ENCODE measurements at regions not wholly inside any gene's neighbourhood (a gene's known extent, or its start where the extent isn't known, plus 50 kb on each side); places are given as distances from the start of the nearest gene placed in this dataset.

DNA sequence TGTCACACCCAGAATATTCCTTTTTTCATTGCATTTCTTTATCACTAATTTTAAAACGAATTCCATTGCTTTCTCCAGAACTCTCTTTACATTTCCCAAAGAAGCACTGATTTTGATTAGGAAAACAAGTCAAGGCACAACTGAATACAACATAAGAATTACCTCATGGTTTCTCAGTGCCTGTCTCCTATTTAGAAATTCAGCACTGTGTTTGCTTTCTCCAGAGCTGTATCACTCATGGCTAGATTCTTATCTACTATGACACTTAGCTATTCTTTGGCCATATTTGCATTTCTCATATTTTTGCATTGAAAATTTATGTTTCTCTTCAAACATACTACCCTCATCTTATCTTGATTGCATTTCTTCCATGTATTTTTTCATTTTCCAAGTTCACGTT, 1402.0 kb downstream of the MRPL39 start:
- Mint-ChIP-seq H3K4me1 (ENCODE audit: low read depth) (no peaks in the 10 kb centered on the region), H3K36me3 (ENCODE audit: insufficient read depth) (no peaks in the 10 kb centered on the region), H3K27ac (no peak overlapping the region), H3K4me3 (ENCODE audit: low read depth) (no peak overlapping the region), H3K9me3 (ENCODE audit: low read depth) (peaks cover 20% of the 10 kb centered on the region), H3K27me3 (no peaks in the 10 kb centered on the region)
- no peak for DNase-seq (ENCODE audit: low spot score, unreplicated experiment)
- TF ChIP-seq, protein P1, sequence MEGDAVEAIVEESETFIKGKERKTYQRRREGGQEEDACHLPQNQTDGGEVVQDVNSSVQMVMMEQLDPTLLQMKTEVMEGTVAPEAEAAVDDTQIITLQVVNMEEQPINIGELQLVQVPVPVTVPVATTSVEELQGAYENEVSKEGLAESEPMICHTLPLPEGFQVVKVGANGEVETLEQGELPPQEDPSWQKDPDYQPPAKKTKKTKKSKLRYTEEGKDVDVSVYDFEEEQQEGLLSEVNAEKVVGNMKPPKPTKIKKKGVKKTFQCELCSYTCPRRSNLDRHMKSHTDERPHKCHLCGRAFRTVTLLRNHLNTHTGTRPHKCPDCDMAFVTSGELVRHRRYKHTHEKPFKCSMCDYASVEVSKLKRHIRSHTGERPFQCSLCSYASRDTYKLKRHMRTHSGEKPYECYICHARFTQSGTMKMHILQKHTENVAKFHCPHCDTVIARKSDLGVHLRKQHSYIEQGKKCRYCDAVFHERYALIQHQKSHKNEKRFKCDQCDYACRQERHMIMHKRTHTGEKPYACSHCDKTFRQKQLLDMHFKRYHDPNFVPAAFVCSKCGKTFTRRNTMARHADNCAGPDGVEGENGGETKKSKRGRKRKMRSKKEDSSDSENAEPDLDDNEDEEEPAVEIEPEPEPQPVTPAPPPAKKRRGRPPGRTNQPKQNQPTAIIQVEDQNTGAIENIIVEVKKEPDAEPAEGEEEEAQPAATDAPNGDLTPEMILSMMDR (IDR thresholded peaks at IDR 0.05; ENCODE audit: unreplicated experiment): no peak

DNA sequence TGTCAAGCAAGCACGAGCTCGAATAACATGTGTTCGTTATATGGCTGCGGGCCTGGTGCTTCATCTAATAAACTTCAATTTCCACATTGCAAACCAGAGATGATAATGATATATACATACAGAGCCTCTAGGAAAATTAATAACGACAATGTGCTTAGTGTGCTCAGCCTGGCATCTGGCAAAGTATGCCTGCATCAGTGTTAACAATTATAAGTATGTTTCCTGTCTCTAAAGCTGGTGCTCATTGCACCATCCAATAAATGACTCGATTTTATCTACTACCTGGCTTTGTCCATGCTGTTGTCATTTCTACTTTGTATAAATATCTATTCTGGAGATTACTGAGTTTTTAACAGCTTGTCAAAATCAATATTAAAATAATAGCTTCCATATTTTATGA, 1402.6 kb downstream of the MRPL39 start:
- H3K27me3 Mint-ChIP-seq: no peaks in the 10 kb centered on the region

DNA sequence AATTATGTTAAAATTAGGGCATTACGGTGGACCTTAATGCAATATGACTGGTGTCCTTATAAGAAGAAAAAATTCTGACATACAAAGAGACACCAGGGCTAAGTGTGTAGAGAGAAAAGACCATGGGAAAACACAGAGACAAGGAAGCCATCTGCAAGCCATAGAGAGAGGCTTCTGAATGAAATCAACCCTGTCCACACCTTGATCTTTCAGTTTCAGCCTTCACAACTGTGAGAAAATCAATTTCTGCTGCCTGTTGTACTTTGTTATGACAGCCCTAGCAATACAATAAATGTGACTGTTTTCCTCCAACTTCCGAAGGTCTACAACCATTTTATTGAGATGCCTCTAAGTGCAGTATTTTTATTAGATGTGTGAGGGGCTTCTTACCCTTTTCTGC, 1407.2 kb downstream of the MRPL39 start:
- TF ChIP-seq, protein P1 (IDR thresholded peaks at IDR 0.05; ENCODE audit: unreplicated experiment): no peak
- Mint-ChIP-seq H3K9me3 (ENCODE audit: low read depth) (peaks cover 3% of the 10 kb centered on the region), H3K27ac (no peak overlapping the region), H3K27me3 (no peaks in the 10 kb centered on the region), H3K4me3 (ENCODE audit: low read depth) (no peak overlapping the region), H3K36me3 (ENCODE audit: insufficient read depth) (no peaks in the 10 kb centered on the region), H3K4me1 (ENCODE audit: low read depth) (no peaks in the 10 kb centered on the region)
- no peak for DNase-seq (ENCODE audit: low spot score, unreplicated experiment)

More for the DNA sequence above, 1402.6 kb downstream of the MRPL39 start:
- no peaks in the 10 kb centered on the region for H3K36me3 Mint-ChIP-seq (ENCODE audit: insufficient read depth)
- no peak overlapping the region for H3K4me3 Mint-ChIP-seq (ENCODE audit: low read depth)
- H3K27ac Mint-ChIP-seq: no peak overlapping the region
- H3K4me1 Mint-ChIP-seq (ENCODE audit: low read depth): no peaks in the 10 kb centered on the region
- TF ChIP-seq, protein P1 (IDR thresholded peaks at IDR 0.05; ENCODE audit: unreplicated experiment): no peak
- DNase-seq (ENCODE audit: low spot score, unreplicated experiment): no peak
- peaks cover 13% of the 10 kb centered on the region for H3K9me3 Mint-ChIP-seq (ENCODE audit: low read depth)

DNA sequence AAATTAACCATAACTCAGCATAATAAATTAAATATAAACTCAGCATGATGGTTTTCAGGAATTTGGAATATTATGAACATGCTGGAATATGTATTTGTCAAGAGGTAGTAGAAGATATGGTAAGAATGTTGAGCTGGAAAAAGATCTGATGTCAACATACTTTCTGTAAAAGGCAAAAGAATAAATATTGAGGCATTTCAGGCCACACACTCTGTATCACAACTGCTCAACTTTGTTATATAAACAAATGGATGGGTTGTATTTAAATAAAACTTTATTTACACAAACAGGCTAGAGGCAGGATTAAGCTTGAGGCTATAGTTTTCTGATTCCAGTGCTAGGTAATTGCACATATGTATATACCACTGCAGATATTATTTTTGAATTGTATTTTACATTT, 1409.4 kb downstream of the MRPL39 start:
- no peak for DNase-seq (ENCODE audit: low spot score, unreplicated experiment)
- no peaks in the 10 kb centered on the region for H3K27me3 Mint-ChIP-seq
- TF ChIP-seq, protein P1 (IDR thresholded peaks at IDR 0.05; ENCODE audit: unreplicated experiment): no peak
- H3K27ac Mint-ChIP-seq: no peak overlapping the region
- no peak overlapping the region for H3K4me3 Mint-ChIP-seq (ENCODE audit: low read depth)
- no peaks in the 10 kb centered on the region for H3K36me3 Mint-ChIP-seq (ENCODE audit: insufficient read depth)
- H3K4me1 Mint-ChIP-seq (ENCODE audit: low read depth): no peaks in the 10 kb centered on the region
- peaks cover 3% of the 10 kb centered on the region for H3K9me3 Mint-ChIP-seq (ENCODE audit: low read depth)

DNA sequence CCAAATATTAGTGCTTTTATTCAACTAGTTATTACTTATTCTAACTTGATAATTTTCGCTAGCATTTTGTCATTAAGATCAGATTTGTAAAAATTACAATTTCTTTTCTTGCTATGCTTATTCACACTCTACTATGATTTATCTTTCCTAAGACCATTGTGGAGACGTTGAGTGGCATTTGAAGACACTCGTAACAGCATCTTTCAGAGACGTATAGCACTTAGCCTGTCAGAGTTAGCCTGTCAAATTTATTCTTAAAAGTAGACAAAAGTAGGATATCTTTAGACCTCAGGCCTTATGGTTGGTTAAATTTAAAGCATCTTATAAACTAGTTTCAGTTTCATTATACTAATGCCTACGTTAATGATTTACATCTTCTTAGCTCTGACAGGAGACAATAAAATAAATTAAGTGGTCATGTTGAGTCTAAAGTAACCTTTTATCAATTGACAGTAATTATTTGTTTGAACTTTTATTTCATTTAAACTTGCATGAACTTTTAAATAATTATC, 1410.1 kb downstream of the MRPL39 start:
- H3K4me3 Mint-ChIP-seq (ENCODE audit: low read depth): no peak overlapping the region
- peaks cover 3% of the 10 kb centered on the region for H3K9me3 Mint-ChIP-seq (ENCODE audit: low read depth)
- TF ChIP-seq, protein P1 (IDR thresholded peaks at IDR 0.05; ENCODE audit: unreplicated experiment): no peak
- no peak for DNase-seq (ENCODE audit: low spot score, unreplicated experiment)
- H3K27me3 Mint-ChIP-seq: no peaks in the 10 kb centered on the region
- H3K36me3 Mint-ChIP-seq (ENCODE audit: insufficient read depth): no peaks in the 10 kb centered on the region
- no peaks in the 10 kb centered on the region for H3K4me1 Mint-ChIP-seq (ENCODE audit: low read depth)
- no peak overlapping the region for H3K27ac Mint-ChIP-seq
